ENCODE measurements at regions not wholly inside any gene's neighbourhood (a gene's known extent, or its start where the extent isn't known, plus 50 kb on each side); places are given as distances from the start of the nearest gene placed in this dataset.

DNA sequence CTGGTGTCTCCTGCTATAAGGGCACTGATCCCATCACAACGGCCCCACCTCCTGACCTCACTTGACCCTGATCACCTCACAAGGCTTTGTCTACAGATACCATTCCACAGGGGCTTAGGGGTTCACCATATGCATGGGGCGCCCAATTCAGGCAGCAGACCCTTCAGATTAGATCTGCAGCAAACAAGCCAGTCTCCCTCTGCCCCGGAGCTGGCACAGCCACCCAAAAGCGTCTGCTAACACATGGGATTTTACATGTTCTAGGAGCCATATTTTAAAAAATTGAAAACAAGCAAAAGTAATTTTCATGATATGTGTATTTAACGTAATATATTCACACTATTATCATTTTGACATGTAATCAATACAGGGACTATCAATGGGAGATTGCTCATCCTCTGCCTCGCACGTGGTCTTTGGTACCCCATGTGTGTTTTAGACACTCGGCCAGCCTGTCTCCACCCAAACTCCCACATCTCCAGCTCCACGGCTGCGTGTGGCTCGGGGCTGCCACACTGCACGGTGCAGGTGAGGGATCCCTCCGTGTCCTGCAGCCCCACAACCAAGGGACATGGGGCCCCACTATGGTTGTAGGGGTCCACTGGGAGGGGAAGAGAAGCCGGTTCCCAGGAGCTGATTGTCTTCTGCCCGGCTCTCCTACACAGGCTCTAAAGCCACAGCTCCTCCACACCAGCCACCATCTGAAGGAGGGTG lies 107.6 kb downstream of the RBFOX3 start:
- TF ChIP-seq, protein P1, sequence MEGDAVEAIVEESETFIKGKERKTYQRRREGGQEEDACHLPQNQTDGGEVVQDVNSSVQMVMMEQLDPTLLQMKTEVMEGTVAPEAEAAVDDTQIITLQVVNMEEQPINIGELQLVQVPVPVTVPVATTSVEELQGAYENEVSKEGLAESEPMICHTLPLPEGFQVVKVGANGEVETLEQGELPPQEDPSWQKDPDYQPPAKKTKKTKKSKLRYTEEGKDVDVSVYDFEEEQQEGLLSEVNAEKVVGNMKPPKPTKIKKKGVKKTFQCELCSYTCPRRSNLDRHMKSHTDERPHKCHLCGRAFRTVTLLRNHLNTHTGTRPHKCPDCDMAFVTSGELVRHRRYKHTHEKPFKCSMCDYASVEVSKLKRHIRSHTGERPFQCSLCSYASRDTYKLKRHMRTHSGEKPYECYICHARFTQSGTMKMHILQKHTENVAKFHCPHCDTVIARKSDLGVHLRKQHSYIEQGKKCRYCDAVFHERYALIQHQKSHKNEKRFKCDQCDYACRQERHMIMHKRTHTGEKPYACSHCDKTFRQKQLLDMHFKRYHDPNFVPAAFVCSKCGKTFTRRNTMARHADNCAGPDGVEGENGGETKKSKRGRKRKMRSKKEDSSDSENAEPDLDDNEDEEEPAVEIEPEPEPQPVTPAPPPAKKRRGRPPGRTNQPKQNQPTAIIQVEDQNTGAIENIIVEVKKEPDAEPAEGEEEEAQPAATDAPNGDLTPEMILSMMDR (IDR thresholded peaks at IDR 0.05): no peak
- TF ChIP-seq POLR2AphosphoS5 (IDR thresholded peaks at IDR 0.05; ENCODE audit: low read depth, low read length) (no peak), SIN3A (IDR thresholded peaks at IDR 0.05; ENCODE audit: borderline replicate concordance, insufficient read depth, low read depth, low read length) (no peak)
